NCI-H2029 treated with DMSO at 0.1 percent for 48 hours (cell line): ENCODE measurements at regions not wholly inside any gene's neighbourhood (a gene's known extent, or its start where the extent isn't known, plus 50 kb on each side); places are given as distances from the start of the nearest gene placed in this dataset.
"Not testable (repeated sequence)": the region's sequence is repeated elsewhere in the genome, so short reads cannot be mapped to it uniquely, and the experiment has no call there.

Source experiments
- DNase-seq: peaks from one replicate; lab custom pipeline; 2025; lab: John Stamatoyannopoulos, UW

GRCh38 chr1:199522936-199523335 is 504.6 kb upstream of the NR5A2 start:
- no peak for DNase-seq

DNA sequence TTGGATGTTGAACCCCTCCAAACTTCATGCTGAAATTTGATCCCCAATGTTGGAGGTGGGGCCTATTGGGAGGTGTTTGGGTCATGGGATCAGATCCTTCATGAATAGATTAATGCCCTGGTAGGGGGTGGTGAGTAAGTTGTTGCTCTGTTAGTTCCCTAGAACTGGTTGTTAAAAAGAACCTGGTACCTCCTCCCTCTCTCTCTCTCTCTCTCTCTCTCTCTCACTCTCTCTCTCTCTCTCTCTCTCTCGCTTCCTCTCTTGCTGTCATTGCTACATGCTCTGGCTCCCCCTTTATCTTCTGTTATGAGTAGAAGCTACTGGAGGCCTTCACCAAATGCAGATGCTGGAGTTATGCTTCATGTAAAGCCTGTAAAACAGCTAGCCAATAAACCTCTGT is 498.2 kb upstream of the NR5A2 start:
- DNase-seq, result no peak

- DNase-seq, result not testable (repeated sequence)
Observed at GRCh38 chr1:199533361-199533760, 494.1 kb upstream of the NR5A2 start.

GRCh38 chr1:199545780-199546179 is 481.7 kb upstream of the NR5A2 start:
- DNase-seq, result no peak

GRCh38 chr1:199546323-199546722 is 481.2 kb upstream of the NR5A2 start:
- DNase-seq, result no peak

- no peak for DNase-seq
Observed at GRCh38 chr1:199549421-199549820, 478.1 kb upstream of the NR5A2 start.

- DNase-seq, result no peak
Observed at GRCh38 chr1:199550199-199551065, 477.1 kb upstream of the NR5A2 start.

DNA sequence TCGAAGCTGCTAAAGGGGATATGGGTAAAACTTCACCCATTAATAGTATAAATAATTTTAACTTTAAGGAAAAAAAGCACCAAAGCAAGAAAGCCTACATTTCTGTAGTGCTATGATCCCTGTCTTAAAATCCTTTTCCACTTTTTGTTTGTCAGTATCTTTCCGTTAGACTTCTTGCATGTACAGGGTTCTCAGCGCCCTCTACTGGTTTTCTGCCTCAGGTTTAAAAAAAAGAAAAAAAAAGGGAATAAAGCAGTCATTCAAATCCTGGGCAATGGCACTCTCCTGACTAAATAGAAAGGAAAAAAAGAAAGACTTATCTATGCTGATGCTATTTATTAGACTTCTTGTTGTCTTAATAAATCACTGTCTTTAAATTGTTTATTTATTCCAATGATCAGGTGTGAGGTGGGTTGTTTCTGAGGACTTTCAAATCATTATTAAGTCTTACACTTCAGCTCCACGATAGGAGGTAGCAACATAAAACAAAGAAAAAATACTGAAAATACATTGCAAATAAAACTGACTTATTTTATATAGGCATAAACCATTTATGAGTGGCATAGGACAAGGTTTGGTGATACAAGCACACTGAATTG is 475.4 kb upstream of the NR5A2 start:
- DNase-seq, result no peak

DNA sequence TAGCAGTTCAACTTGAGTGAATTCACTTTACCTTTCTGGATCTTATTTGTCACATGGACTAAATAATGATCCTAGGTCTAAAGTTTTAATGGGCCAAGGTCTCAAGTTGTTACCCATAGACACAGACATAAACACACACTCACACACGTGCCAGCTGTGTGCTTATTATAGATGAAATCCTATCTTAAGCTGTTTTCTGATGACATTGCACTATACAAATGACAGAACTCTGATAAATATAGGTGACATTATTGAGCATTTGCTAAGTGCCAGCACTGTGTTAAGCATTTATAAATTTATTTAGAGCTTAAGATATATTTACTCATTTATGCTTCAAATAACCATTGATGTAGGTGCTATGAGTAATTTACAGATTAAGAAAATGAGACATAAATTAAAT is 474.4 kb upstream of the NR5A2 start:
- DNase-seq, result no peak

DNA sequence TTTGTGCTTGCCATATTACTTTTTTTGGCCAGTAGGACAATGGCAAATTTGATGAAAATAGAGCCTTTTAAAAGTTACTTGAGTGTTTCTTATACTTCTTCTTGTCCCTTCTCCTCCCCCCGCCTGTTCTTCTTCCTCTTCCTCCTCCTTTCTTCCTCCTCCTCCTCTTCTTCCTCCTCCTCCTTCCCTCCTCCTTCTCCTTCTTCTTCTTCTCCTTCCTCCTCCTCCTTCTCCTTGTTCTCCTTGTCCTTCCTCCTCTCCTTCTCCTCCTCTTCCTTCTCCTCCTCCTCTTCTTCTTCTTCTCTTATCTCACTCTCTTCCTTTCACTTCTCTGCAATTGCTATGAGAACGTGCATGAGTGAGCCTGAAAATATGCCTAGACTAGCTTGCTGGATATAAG is 466.2 kb upstream of the NR5A2 start:
- no peak for DNase-seq

GRCh38 chr1:199573047-199573446 is 454.5 kb upstream of the NR5A2 start:
- no peak for DNase-seq

GRCh38 chr1:199574950-199575349 is 452.6 kb upstream of the NR5A2 start:
- DNase-seq, result no peak

- DNase-seq, result no peak
Observed at GRCh38 chr1:199580300-199580699, 447.2 kb upstream of the NR5A2 start.

GRCh38 chr1:199585392-199585791 is 442.1 kb upstream of the NR5A2 start:
- no peak for DNase-seq

- no peak for DNase-seq
Observed at GRCh38 chr1:199590708-199591107, 436.8 kb upstream of the NR5A2 start.

DNA sequence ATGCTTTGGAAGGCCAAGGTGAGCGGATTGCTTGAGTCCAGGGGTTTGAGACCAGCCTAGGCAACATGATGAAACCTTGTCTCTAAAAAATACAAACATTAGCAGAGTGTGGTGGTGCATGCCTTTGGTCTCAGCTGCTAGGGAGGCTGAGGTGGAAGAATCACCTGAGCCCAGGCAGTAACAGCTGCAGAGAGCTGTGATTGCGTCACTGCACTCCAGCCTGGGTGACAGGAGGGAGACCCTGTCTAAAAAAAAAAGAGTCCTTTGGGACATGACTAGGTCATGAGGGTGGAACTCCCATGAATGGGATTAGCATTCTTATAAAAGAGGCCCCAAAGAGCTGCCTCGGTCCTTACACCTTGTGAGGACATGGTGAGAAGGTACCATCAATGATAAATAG is 436.0 kb upstream of the NR5A2 start:
- DNase-seq, result no peak

- DNase-seq, result no peak
Observed at GRCh38 chr1:199593475-199593874, 434.0 kb upstream of the NR5A2 start.

- DNase-seq, result not testable (repeated sequence)
Observed at GRCh38 chr1:199596448-199596847, 431.1 kb upstream of the NR5A2 start.

GRCh38 chr1:199597152-199597551 is 430.4 kb upstream of the NR5A2 start:
- no peak for DNase-seq

DNA sequence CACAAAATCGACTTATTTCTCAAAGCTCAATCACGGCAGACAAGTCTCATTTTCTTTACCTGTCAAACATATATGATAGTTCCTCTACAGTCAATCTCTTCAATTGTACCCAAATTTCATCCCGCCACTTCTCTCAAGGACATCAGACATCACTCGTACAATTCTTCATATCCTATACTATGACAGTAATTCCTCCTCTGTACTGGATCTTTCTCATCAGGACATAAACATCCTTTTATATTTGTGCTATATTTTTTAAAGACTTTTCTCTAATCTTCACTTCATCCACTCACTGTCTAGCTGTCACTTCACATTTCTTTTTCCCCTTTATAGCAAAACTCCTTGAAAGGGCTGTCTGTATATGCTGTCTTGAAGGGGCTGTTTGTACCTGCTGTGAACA is 419.1 kb upstream of the NR5A2 start:
- no peak for DNase-seq

DNA sequence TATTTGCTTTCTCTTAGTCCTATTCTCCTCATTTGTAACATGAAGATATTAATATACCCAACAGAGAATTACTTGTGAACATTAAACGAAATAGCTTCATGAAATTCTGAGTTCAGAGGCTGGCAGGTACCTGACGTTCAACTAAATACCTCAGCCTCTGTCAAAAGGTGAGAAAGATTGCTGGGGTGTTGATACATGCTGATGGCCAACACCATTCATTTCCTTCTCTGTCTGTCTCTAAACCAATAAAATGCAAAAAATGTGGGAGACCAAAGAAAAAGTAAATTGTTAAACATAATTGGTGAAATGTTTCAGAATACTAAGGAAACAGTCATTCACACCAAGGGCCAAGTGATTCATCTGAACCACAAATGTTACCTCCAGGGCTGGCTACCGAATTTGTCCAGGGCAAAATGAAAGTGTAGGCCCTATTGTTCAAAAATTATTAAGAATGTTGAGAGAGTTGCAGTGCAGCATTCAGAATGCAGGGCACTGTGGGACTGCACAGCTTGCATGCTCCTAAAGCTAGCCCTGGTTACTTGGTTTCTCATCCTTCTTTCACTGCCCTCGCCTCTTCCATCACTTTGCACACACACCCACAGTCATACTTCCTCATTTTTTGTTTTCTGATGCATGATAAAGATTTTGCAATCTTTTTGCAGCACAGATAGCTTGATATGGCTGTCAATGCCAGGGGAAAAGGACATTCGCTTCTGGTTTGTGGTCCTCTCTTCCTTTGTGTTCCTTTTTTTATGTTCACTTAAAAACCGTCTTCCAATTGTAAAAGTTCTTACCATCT is 414.3 kb upstream of the NR5A2 start:
- no peak for DNase-seq

DNA sequence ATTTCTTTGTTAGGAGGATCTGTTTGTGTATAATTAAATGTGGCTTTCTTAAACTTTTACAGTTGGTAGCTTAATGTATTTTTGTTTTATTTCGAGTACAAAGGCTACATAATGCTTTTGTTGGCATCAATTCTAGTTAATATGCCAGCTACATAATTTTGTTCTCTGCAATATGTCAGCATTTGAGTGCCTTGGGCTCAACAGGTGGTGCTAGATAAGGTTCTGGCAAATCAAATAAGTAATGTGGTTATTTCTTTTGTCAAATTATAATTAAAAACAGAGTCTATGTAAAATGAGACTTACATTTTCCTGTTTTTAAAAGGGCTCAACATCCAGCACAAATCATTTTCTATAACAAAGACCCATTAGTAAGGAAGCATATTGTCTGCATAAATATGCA is 410.6 kb upstream of the NR5A2 start:
- no peak for DNase-seq

- DNase-seq, result no peak
Observed at GRCh38 chr1:199619223-199619622, 408.3 kb upstream of the NR5A2 start.
